ENCODE measurements at regions not wholly inside any gene's neighbourhood (a gene's known extent, or its start where the extent isn't known, plus 50 kb on each side); places are given as distances from the start of the nearest gene placed in this dataset.

- no peak for DNase-seq (ENCODE audit: low read depth)
These were observed 444.4 kb upstream of the DAB1 start for GRCh38 chr1:57868239-57868638.

GRCh38 chr1:57866998-57867397 lies 443.1 kb upstream of the DAB1 start:
- DNase-seq (ENCODE audit: low read depth): no peak

DNA sequence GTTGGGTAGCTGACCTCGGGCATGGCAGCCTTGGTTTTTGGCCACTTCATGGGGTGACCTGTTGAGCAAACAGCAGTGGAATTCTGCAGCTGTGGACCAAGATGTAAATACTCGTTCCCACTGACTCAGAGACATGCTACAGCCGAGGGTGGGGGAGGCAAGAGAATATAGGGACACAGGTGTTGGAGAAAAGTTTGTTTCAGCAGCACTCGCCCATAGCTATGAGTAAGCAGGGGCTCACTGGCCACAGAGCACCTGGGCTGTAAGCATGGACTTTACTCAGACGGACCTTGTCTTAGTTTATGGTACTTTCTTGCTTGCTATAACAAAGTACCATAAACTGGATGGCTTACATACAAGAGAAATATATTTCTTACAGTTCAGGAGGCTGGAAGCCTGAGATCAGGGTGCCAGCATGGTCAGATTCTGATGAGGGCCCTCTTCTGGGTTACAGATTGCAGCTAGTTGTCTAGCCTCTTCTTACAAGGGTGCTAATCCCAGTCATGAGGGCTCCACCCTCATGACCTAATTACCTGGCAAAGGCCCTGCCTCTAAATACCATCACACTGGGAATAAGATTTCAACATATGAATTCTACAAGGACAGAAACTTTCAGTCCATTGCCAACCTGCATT lies 437.2 kb upstream of the DAB1 start:
- DNase-seq (ENCODE audit: low read depth): no peak

GRCh38 chr1:57860325-57860724 lies 436.5 kb upstream of the DAB1 start:
- no peak for DNase-seq (ENCODE audit: low read depth)

GRCh38 chr1:57858740-57859139 lies 434.9 kb upstream of the DAB1 start:
- no peak for DNase-seq (ENCODE audit: low read depth)

GRCh38 chr1:57857809-57858208 lies 433.9 kb upstream of the DAB1 start:
- DNase-seq (ENCODE audit: low read depth): no peak

DNA sequence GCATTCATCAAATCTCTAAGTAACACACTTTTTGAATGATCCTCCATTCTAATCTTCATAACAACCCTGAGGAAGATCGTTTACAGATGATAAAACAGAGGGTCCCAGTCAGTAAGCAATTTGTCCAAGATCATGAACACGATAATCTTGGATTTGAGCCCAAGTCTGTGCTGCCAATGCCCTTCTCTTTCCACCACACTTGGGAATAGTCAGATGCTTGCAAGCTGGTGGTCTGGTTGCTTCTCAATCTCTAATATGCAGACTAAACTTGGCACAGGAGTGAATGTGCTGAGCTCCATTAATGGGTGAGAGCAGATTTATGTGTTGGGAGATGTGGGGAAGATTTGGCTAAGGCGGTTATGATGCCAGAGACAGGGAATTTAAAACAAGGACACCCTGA lies 430.6 kb upstream of the DAB1 start:
- no peak for DNase-seq (ENCODE audit: low read depth)

DNA sequence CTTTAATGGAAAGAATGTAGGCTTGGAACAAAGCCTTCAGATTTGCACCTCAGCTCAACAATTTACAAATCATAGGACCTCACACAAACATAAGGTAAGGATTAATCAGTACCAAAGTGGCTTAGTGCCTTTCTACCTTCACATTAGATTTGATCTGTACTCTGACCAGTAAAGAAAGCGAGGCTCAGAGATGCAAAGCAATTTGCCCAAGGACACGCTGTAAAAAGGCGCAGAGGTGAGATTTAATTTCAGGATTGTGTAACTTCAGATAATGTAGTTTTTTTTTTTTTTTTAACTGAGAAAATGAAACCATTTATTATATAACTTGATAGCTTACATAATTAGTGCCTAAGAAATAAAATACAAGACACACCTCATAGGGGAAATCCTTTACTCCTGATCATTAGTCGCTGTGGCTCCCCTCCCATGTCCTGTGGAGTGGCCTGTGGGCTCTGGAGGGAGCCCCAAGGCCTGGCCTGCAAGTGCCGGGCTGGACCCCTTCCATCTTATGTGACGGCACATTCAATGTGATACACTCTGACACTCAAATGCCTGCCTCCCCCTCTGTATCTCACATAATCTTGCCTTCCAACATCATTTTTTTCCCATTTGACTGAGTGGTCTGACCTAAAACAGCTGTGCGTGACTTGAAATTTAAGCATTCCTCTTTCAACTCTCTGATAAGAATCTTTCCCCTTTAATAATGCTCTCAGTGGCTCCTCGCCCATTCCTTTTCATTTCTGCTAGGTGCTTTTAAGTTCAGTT lies 426.5 kb upstream of the DAB1 start:
- no peak for DNase-seq (ENCODE audit: low read depth)

GRCh38 chr1:57848406-57848805 lies 424.5 kb upstream of the DAB1 start:
- no peak for DNase-seq (ENCODE audit: low read depth)

GRCh38 chr1:57845041-57845440 lies 421.2 kb upstream of the DAB1 start:
- DNase-seq (ENCODE audit: low read depth): no peak

DNA sequence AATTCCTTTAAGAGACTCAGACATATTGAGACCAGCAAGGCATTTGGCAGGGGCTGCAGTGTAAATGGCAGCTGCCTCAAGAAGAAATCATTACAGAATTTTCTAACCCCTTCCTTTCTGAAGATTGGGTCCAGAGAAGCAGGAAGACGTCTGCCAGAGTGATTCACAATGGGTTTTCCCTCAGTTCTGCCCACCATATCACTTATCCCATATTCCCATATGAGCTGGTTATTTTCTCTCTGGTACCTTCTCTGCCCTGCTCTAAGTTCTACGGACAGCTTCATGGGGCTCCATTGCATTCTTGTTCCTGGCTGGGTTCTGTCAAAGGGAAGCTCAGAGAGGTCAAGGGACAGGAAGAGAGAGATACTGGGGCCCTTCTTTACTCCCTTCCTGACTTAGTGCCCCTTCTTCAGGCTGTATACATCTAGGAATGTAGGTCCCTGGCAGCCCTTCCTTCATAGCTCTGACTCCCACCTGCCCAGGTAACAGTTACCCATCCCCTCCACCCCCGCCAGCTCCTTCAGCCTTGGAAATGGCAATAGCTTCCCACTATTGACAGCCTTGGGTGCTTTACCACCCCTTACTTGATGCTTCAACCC lies 420.6 kb upstream of the DAB1 start:
- DNase-seq (ENCODE audit: low read depth): no peak

GRCh38 chr1:57843760-57844159 lies 419.9 kb upstream of the DAB1 start:
- no peak for DNase-seq (ENCODE audit: low read depth)

- no peak for DNase-seq (ENCODE audit: low read depth)
These were observed 415.7 kb upstream of the DAB1 start for GRCh38 chr1:57839526-57839925.

DNA sequence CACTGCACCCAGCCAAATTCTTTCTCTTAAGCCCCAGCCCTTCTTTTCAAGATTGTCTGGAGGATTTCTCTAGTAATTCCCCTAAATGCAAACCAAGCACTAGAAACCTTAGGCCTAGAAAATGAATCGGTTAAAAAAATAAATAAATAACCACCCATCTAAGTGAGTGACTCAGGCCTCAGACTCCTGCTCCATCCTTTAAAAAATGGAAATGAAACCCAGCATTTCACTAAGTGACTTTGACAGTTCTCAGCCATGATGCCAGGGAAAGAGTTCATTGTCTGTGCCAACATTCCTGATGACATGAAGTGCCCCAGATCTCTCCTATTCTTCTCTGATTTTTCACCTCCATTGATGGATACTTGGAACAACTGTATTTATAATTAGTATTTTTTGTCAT lies 415.2 kb upstream of the DAB1 start:
- no peak for DNase-seq (ENCODE audit: low read depth)

GRCh38 chr1:57835620-57836019 lies 411.8 kb upstream of the DAB1 start:
- no peak for DNase-seq (ENCODE audit: low read depth)

DNA sequence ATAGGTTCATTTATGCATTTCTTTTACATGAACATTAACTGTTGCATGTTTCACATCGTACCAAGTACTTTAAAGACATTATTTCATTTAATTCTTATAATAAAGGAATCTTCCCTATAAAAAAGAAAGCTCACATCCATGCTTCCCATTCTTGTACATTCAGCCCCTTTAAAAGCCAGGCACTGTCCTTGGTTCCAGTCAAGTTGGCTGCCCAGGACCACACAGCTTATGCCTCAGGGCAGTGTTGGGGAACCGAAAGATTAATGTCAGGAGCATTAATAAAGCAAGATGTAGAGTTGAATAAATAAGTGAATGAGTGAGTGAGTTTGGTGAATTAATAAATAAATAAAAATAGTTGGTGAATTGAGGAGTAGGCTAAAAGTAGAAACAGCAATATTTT lies 409.4 kb upstream of the DAB1 start:
- no peak for DNase-seq (ENCODE audit: low read depth)

GRCh38 chr1:57832612-57833011 lies 408.8 kb upstream of the DAB1 start:
- no peak for DNase-seq (ENCODE audit: low read depth)

DNA sequence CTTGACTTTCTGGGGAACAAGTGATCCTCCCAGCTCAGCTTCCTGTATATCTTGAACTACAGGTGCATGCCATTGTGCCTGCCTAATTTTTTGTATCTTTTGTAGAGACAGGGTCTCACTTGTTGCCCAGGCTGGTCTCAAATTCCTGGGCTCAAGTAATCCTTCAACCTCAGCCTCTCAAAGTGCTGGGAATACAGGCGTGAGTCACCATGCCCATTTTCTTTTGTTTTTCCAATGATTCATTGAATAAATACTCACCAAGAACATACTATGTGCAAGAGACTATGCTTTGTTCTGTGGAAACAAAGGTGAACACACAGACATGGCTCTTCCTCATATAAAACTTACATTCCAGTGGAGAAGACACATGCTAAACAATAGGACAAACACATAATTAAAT lies 407.8 kb upstream of the DAB1 start:
- no peak for DNase-seq (ENCODE audit: low read depth)

- DNase-seq (ENCODE audit: low read depth): no peak
These were observed 402.7 kb upstream of the DAB1 start for GRCh38 chr1:57826535-57826934.

DNA sequence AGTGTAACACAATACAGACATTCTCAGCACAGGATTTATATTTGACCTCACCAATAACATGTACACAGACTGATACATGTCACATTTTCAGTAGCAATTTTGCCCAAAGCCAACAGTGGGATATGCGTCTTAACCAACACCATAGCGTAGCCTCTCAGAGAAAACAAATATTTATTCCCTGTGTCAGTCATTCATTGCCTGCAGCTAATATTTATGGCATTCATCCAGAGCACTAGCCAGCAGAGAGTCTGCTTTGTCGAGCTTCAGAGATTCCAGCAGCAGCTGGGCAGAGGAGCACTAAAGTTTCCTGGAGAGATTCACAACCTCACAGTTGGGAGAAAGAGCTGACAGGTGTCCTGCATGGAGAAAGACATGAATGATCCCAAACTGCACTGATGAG lies 400.7 kb upstream of the DAB1 start:
- no peak for DNase-seq (ENCODE audit: low read depth)

DNA sequence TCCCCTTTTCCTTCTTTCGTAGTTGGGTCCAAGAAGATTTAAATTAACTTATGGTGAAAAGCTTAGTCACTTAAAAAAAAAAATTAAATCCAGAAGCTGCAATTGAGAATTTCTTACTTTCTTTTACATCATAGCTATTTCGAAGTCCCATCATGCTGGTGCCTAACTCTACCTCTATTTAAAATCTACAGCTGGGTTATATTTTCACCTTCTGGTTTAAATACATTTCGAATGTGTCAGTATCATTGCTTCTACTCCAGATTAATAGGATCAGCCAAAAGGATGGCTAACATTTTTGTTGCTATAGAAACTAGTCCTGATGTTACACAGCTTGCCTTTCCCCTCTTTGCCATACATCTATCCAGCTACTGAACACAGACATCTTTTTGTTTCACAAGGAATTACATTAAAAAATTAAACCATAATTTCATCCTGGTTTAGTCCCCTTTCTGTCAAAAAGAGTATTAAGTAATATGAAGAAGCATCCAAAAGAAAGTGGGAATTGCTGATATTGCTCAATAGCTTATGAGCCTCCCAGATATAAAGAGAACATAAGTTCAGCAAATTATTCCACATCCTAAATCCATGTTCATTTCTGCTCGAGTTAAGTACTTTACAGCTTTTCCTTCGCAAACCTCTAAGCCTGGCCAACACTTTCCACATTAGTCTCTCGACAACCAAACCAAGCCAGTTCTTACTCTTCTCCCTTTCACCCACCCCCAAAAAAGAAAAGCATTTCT lies 396.7 kb upstream of the DAB1 start:
- no peak for DNase-seq (ENCODE audit: low read depth)

DNA sequence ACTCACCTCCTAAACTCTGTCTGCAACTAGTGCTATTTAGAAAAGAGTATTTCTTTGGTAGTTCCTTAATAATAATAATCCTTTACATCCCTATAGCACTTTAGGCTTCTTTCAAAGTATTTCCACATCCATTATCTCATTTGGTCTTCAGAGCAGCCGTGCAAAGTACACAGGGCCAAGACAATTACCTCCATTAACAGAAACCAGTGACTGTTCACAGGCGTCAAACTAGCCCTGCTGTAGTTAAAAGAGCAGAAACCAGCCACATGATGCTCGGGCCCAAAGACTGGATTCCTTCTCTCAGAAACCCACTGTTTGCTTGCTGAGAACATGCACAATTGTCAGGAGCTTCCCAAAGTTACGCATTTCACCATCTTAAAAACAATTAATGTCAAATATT lies 396.0 kb upstream of the DAB1 start:
- DNase-seq (ENCODE audit: low read depth): no peak

DNA sequence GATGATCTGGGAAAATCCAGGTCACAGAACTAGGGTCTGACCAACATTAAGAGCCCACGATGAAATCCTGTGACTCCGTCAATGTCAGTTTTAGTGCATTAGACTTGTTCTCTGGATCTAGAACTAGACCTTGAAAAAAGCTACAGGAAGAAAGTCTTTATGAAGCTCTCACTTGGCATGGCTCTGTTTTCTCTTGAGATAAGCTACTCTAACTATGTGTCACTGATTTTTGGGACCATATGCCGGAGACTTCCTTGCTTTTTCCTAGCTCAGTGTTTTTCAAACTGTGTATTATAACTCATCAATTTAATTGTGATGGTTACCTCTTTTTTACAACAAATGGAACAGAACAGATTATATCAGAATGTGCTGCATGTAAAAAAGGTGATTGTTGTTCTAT lies 379.7 kb upstream of the DAB1 start:
- no peak for DNase-seq (ENCODE audit: low read depth)

All from stimulated activated CD8-positive, alpha-beta memory T cell treated with anti-CD3 and anti-CD28 coated beads, Interleukin-4, amount 100 ng/mL, for 24 hours (primary cell).